SK-N-SH treated with all-trans-retinoic acid at 6 μM for 48 hours (cell line): ENCODE measurements at regions not wholly inside any gene's neighbourhood (a gene's known extent, or its start where the extent isn't known, plus 50 kb on each side); places are given as distances from the start of the nearest gene placed in this dataset.

Experiments used
- ATAC-seq: fragments of 200-7000 bp; cut with Tn5 transposase; 3 replicates; pipeline ENCODE4 v1.9.1; 2020; ENCODE audit warnings: mild to moderate bottlenecking, moderate library complexity
- ARNTL ChIP-seq: fragments of 450-650 bp; formaldehyde crosslinking; IDR thresholded peaks from 2 replicates; pipeline ENCODE4 v1.5.0; 2020; ENCODE audit warnings: low read depth, mild to moderate bottlenecking, moderate library complexity, borderline replicate concordance
- BACH2 ChIP-seq: fragments of 250-450 bp; sonication (Bioruptor Pico); IDR thresholded peaks from 2 replicates; pipeline ENCODE4 v1.9.0; 2021; ENCODE audit warnings: mild to moderate bottlenecking, borderline replicate concordance
- CREB5 ChIP-seq: fragments of 250-450 bp; sonication (Bioruptor Pico); IDR thresholded peaks from 2 replicates; pipeline ENCODE4 v1.5.1; 2020; ENCODE audit warnings: low read depth, mild to moderate bottlenecking, moderate library complexity
- CSDC2 ChIP-seq: fragments of 250-450 bp; sonication (Bioruptor Pico); IDR thresholded peaks from 2 replicates; pipeline ENCODE4 v1.5.0; 2020; ENCODE audit warnings: mild to moderate bottlenecking, moderate library complexity
- ESRRG ChIP-seq: fragments of 250-450 bp; sonication (Bioruptor Pico); IDR thresholded peaks from 2 replicates; pipeline ENCODE4 v1.6.1; 2021; ENCODE audit warnings: mild to moderate bottlenecking
- OSR1 ChIP-seq: fragments of 250-450 bp; sonication (Bioruptor Pico); IDR thresholded peaks from 2 replicates; pipeline ENCODE4 v1.8.0; 2022; ENCODE audit warnings: moderate library complexity, mild to moderate bottlenecking, inconsistent platforms
- POU6F1 ChIP-seq: fragments of 250-450 bp; sonication (Bioruptor Pico); IDR thresholded peaks from 2 replicates; pipeline ENCODE4 v1.8.0; 2021; ENCODE audit warnings: low read depth, mild to moderate bottlenecking, moderate library complexity, borderline replicate concordance
- RARB ChIP-seq: fragments of 250-450 bp; sonication (Bioruptor Pico); IDR thresholded peaks from 2 replicates; pipeline ENCODE4 v1.8.0; 2021; ENCODE audit warnings: mild to moderate bottlenecking, moderate library complexity
- SNAI2 ChIP-seq: fragments of 250-450 bp; sonication (Bioruptor Pico); IDR thresholded peaks from 2 replicates; pipeline ENCODE4 v1.5.0; 2020; ENCODE audit warnings: mild to moderate bottlenecking, moderate library complexity
- TOX ChIP-seq: fragments of 250-450 bp; sonication (Bioruptor Pico); IDR thresholded peaks from 2 replicates; pipeline ENCODE4 v1.8.0; 2021; ENCODE audit warnings: mild to moderate bottlenecking, moderate library complexity, borderline replicate concordance
- ZC3H10 ChIP-seq: fragments of 250-450 bp; sonication (Bioruptor Pico); IDR thresholded peaks from 2 replicates; pipeline ENCODE4 v1.5.1; 2021; ENCODE audit warnings: mild to moderate bottlenecking, moderate library complexity
- ZFP3 ChIP-seq: fragments of 250-450 bp; sonication (Bioruptor Pico); IDR thresholded peaks from 2 replicates; pipeline ENCODE4 v1.5.0; 2020; ENCODE audit warnings: mild to moderate bottlenecking, moderate library complexity
- ZFP30 ChIP-seq: fragments of 450-650 bp; formaldehyde crosslinking; IDR thresholded peaks from 2 replicates; pipeline ENCODE4 v1.5.0; 2022; ENCODE audit warnings: mild to moderate bottlenecking, moderate library complexity
- ZNF565 ChIP-seq: fragments of 450-650 bp; formaldehyde crosslinking; conservative IDR thresholded peaks from 2 replicates; pipeline ENCODE4 v1.5.0; 2020; ENCODE audit warnings: low read depth, mild to moderate bottlenecking, moderate library complexity
- ZNF70 ChIP-seq: fragments of 450-650 bp; formaldehyde crosslinking; IDR thresholded peaks from 2 replicates; pipeline ENCODE4 v1.5.0; 2020; ENCODE audit warnings: mild to moderate bottlenecking, moderate library complexity
- ZNF8 ChIP-seq: fragments of 450-650 bp; formaldehyde crosslinking; IDR thresholded peaks from 2 replicates; pipeline ENCODE4 v1.5.0; 2020; ENCODE audit warnings: mild to moderate bottlenecking, moderate library complexity
- TF ChIP-seq, protein P1 (sequence below): fragments of 250-450 bp; sonication (Bioruptor Pico); IDR thresholded peaks from 2 replicates; pipeline ENCODE4 v1.8.0; 2020; ENCODE audit warnings: mild to moderate bottlenecking, moderate library complexity, borderline replicate concordance
- TF ChIP-seq, protein P2 (sequence below): fragments of 250-450 bp; sonication (Bioruptor Pico); IDR thresholded peaks from 2 replicates; pipeline ENCODE4 v1.5.1; 2021; ENCODE audit warnings: mild to moderate bottlenecking, moderate library complexity
- TF ChIP-seq, protein P3 (sequence below): fragments of 250-450 bp; sonication (Bioruptor Pico); IDR thresholded peaks from 2 replicates; pipeline ENCODE4 v1.5.0; 2020; ENCODE audit warnings: mild to moderate bottlenecking, moderate library complexity

DNA sequence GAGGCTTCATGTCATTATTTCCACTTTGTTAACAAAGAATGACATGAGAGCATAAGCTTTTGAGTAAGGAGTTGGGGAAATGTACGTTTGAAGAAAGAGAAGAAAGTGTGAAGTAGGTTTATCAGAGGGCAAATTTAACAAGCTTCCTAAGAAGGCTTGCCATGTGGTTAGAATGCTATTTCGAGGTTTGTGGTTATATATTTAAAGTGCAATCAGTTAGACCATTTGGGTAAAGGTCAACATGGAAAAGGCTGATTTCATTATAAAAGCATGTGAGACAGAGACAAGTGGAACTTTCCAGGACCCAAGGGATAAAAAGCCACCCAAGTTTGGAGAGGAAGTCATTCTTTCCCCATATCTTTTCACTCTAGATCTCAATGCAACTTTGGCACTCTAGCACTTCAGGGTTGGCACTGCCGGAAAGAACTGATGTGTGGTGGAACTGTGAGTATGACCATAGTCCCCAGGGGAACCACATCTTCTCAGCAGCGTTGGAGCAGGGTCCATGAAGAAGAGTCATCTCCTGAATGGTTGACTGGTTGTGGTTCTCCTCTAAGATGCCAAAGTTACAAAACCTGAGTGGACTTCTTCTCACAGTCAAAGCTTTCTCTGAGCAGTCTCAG is 529.9 kb downstream of the MID1IP1 start:
- no peak for ATAC-seq
- no peak for TF ChIP-seq BACH2 (CRISPR knock-in tag)

- ATAC-seq = no peak
- TF ChIP-seq SNAI2 (CRISPR knock-in tag) (no peak), TOX (no peak), ZNF8 (no peak), ZFP30 (CRISPR knock-in tag) (no peak), ZFP3 (CRISPR knock-in tag) (no peak), RARB (CRISPR knock-in tag) (no peak), ZNF565 (CRISPR knock-in tag) (no peak), ZNF70 (CRISPR knock-in tag) (no peak), CREB5 (no peak)
- TF ChIP-seq, protein P1, sequence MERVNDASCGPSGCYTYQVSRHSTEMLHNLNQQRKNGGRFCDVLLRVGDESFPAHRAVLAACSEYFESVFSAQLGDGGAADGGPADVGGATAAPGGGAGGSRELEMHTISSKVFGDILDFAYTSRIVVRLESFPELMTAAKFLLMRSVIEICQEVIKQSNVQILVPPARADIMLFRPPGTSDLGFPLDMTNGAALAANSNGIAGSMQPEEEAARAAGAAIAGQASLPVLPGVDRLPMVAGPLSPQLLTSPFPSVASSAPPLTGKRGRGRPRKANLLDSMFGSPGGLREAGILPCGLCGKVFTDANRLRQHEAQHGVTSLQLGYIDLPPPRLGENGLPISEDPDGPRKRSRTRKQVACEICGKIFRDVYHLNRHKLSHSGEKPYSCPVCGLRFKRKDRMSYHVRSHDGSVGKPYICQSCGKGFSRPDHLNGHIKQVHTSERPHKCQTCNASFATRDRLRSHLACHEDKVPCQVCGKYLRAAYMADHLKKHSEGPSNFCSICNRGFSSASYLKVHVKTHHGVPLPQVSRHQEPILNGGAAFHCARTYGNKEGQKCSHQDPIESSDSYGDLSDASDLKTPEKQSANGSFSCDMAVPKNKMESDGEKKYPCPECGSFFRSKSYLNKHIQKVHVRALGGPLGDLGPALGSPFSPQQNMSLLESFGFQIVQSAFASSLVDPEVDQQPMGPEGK (CRISPR knock-in tag) = no peak
These were observed 532.2 kb downstream of the MID1IP1 start for GRCh38 chrX:39333451-39333850.

DNA sequence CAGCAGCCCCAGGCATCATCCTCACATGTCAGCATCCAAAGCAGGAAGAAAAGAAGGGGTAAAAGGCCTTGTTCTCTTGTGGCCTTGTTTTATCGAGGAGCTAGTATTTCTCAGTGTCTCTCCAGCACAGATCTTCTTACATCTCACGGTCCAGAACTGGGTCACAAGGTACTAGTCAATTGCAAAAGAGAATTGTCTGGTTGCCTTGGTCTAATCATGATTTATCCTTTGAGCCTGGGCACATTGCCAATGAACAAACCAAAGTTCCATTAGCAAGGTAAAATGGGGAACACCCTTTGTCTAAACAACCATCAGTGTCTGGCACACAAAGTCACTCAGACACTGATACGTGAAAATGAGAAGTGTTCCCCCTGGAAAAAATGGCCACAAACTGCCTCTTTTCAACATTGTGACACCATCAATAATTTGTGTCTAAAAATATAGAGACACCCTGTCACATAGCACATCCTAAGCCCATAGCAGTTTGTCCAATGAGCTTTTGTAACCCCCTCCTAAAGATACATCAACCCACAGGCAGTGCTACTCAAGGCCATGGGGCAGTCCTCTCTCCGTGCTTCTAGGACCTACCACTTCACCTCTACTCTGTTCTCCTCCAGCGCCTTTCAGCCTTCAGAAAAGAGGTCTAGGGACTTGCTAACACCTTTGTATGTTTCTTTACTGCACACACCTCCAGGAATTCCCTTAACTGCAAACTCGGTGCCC is 534.4 kb downstream of the MID1IP1 start:
- TF ChIP-seq CSDC2 (CRISPR knock-in tag) (no peak), BACH2 (CRISPR knock-in tag) (no peak), CREB5 (no peak), ZFP30 (CRISPR knock-in tag) (no peak), ZC3H10 (CRISPR knock-in tag) (no peak), RARB (CRISPR knock-in tag) (no peak), ZFP3 (CRISPR knock-in tag) (no peak), OSR1 (CRISPR knock-in tag) (no peak), POU6F1 (CRISPR knock-in tag) (no peak), SNAI2 (CRISPR knock-in tag) (no peak), ESRRG (CRISPR knock-in tag) (no peak), TOX (no peak), ZNF565 (CRISPR knock-in tag) (no peak), ARNTL (CRISPR knock-in tag) (no peak)
- TF ChIP-seq, protein P2, sequence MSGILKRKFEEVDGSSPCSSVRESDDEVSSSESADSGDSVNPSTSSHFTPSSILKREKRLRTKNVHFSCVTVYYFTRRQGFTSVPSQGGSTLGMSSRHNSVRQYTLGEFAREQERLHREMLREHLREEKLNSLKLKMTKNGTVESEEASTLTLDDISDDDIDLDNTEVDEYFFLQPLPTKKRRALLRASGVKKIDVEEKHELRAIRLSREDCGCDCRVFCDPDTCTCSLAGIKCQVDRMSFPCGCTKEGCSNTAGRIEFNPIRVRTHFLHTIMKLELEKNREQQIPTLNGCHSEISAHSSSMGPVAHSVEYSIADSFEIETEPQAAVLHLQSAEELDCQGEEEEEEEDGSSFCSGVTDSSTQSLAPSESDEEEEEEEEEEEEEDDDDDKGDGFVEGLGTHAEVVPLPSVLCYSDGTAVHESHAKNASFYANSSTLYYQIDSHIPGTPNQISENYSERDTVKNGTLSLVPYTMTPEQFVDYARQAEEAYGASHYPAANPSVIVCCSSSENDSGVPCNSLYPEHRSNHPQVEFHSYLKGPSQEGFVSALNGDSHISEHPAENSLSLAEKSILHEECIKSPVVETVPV = no peak
- no peak for ATAC-seq

- TF ChIP-seq, protein P3, sequence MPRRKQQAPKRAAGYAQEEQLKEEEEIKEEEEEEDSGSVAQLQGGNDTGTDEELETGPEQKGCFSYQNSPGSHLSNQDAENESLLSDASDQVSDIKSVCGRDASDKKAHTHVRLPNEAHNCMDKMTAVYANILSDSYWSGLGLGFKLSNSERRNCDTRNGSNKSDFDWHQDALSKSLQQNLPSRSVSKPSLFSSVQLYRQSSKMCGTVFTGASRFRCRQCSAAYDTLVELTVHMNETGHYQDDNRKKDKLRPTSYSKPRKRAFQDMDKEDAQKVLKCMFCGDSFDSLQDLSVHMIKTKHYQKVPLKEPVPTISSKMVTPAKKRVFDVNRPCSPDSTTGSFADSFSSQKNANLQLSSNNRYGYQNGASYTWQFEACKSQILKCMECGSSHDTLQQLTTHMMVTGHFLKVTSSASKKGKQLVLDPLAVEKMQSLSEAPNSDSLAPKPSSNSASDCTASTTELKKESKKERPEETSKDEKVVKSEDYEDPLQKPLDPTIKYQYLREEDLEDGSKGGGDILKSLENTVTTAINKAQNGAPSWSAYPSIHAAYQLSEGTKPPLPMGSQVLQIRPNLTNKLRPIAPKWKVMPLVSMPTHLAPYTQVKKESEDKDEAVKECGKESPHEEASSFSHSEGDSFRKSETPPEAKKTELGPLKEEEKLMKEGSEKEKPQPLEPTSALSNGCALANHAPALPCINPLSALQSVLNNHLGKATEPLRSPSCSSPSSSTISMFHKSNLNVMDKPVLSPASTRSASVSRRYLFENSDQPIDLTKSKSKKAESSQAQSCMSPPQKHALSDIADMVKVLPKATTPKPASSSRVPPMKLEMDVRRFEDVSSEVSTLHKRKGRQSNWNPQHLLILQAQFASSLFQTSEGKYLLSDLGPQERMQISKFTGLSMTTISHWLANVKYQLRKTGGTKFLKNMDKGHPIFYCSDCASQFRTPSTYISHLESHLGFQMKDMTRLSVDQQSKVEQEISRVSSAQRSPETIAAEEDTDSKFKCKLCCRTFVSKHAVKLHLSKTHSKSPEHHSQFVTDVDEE (CRISPR knock-in tag) = no peak
- no peak for ATAC-seq
These were observed 535.5 kb downstream of the MID1IP1 start for GRCh38 chrX:39336671-39337311.
